ENCODE measurements at regions not wholly inside any gene's neighbourhood (a gene's known extent, or its start where the extent isn't known, plus 50 kb on each side); places are given as distances from the start of the nearest gene placed in this dataset.

DNA sequence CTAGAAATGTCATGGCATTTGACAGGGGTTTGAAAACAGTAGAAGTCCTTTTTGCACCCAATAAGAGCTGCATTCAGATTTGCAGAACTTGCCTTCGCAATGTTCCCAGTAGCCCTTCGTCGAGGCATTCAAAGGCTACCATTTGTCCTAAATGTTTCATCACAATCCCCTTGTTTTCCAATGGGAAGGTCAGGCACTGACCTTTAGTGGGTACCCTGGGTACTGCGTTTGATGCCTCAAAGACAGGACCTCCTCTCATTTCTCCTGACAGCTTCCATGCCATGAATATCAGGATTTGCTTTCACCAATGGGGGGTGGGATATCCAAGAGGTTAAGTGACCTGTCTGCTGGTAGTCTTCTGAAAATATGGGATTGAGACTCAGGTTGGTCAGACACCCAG is 1063.1 kb downstream of the BCL11B start:
- TF ChIP-seq, protein P1, sequence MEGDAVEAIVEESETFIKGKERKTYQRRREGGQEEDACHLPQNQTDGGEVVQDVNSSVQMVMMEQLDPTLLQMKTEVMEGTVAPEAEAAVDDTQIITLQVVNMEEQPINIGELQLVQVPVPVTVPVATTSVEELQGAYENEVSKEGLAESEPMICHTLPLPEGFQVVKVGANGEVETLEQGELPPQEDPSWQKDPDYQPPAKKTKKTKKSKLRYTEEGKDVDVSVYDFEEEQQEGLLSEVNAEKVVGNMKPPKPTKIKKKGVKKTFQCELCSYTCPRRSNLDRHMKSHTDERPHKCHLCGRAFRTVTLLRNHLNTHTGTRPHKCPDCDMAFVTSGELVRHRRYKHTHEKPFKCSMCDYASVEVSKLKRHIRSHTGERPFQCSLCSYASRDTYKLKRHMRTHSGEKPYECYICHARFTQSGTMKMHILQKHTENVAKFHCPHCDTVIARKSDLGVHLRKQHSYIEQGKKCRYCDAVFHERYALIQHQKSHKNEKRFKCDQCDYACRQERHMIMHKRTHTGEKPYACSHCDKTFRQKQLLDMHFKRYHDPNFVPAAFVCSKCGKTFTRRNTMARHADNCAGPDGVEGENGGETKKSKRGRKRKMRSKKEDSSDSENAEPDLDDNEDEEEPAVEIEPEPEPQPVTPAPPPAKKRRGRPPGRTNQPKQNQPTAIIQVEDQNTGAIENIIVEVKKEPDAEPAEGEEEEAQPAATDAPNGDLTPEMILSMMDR (conservative IDR thresholded peaks at IDR 0.05 in 1 of 2, IDR thresholded peaks at IDR 0.05 in 1 of 2; ENCODE audit: extremely low read depth in 1 of 2, insufficient read depth in 1 of 2, low read depth in 1 of 2, low read length in 2 of 2): no peak
- TF ChIP-seq EZH2 (IDR thresholded peaks at IDR 0.05; ENCODE audit: borderline replicate concordance, low read length): no peak

All from mammary epithelial cell (primary cell).